ENCODE measurements at regions not wholly inside any gene's neighbourhood (a gene's known extent, or its start where the extent isn't known, plus 50 kb on each side); places are given as distances from the start of the nearest gene placed in this dataset.

GRCh38 chr16:13798211-13798610 lies 121.7 kb upstream of the ERCC4 start:
- Histone ChIP-seq H3K4me2 (ENCODE audit: insufficient read depth, low read length) (no peak overlapping the region), H4K20me1 (replicated peaks; ENCODE audit: control insufficient read depth, insufficient read depth, low read length) (no peaks in the 10 kb centered on the region), H3K27ac (ENCODE audit: extremely low read depth, low read depth, low read length) (no peak overlapping the region), H3K4me3 (no peak overlapping the region), H3K36me3 (ENCODE audit: control insufficient read depth, insufficient read depth, low read length) (no peaks in the 10 kb centered on the region), H3K27me3 (ENCODE audit: control insufficient read depth in 2 of 2, insufficient read depth in 2 of 2, low read length in 2 of 2) (no peaks in the 10 kb centered on the region), H3K79me2 (ENCODE audit: control insufficient read depth, insufficient read depth, low read length) (no peaks in the 10 kb centered on the region), H3K9me1 (ENCODE audit: control insufficient read depth, insufficient read depth, low read length) (no peaks in the 10 kb centered on the region), H3K9me3 (replicated peaks; ENCODE audit: control insufficient read depth, insufficient read depth, low read depth, low read length) (no peaks in the 10 kb centered on the region), H3K9ac (ENCODE audit: insufficient read depth in 1 of 2, low read depth in 2 of 2, low read length in 2 of 2) (no peak overlapping the region), H2AFZ (ENCODE audit: low read depth, low read length) (no peak overlapping the region), H3K4me1 (replicated peaks in 1 of 2; ENCODE audit: control insufficient read depth in 2 of 2, insufficient read depth in 2 of 2, low read length in 2 of 2) (no peaks in the 10 kb centered on the region)
- DNase-seq (ENCODE audit: extremely low read depth in 1 of 4, low spot score in 3 of 4) (no peak), FAIRE-seq (no peak), ATAC-seq (no peak)
- TF ChIP-seq TEAD2 (tag; IDR thresholded peaks at IDR 0.05): no peak
- no peak for TF ChIP-seq COPS2 (conservative IDR thresholded peaks at IDR 0.05)
- TF ChIP-seq RBM25 (IDR thresholded peaks at IDR 0.05; ENCODE audit: low read depth, low read length, severe bottlenecking): no peak
- no peak for TF ChIP-seq SMARCC2 (IDR thresholded peaks at IDR 0.05; ENCODE audit: low read depth)
- no peak for TF ChIP-seq CBFA2T3 (IDR thresholded peaks at IDR 0.05)
- TF ChIP-seq E2F6 (IDR thresholded peaks at IDR 0.05; ENCODE audit: borderline replicate concordance in 1 of 2, extremely low read depth in 1 of 2, insufficient read depth in 1 of 2, insufficient read length in 1 of 2, low read depth in 1 of 2, low read length in 1 of 2, poor library complexity in 1 of 2, severe bottlenecking in 1 of 2): no peak
- TF ChIP-seq E2F8 (IDR thresholded peaks at IDR 0.05; ENCODE audit: low read depth, partially characterized antibody): no peak
- TF ChIP-seq MBD1 (CRISPR knock-in tag; IDR thresholded peaks at IDR 0.05): no peak
- no peak for TF ChIP-seq PCBP1 (IDR thresholded peaks at IDR 0.05; ENCODE audit: low read depth, low read length, poor library complexity, severe bottlenecking)
- CTCF ChIA-PET (ENCODE audit: low intra/inter-chr PET ratio): no interaction called here
- BruUV-seq (replicated peaks): no TSS peak
- 0% methylated on average over 1 of the region's 2 CpGs for WGBS (ENCODE audit: insufficient coverage, low coverage, missing lambda C conversion rate)
- POLR2A ChIA-PET: interaction anchor here (0.6 to 0.7 kb wide), 2 partner anchors 504 to 1470 kb away, joined by 3 to 4 read pairs; no protein-coding TSS in a partner anchor
- intact Hi-C loops (cut with micrococcal nuclease): no loop called here
- in situ Hi-C loops (cut with MboI): no loop called here
